Tibial artery (tissue), 4 donors: ENCODE measurements at regions not wholly inside any gene's neighbourhood (a gene's known extent, or its start where the extent isn't known, plus 50 kb on each side); places are given as distances from the start of the nearest gene placed in this dataset.

Source experiments
- DNase-seq, 2 donors: peaks; one replicate each; pipeline ENCODE4 v3.0.0-alpha.2; 2019
- H3K27ac ChIP-seq, 2 donors: fragments of 200-600 bp; sonication (generic) in 1 of 2; 1 replicate in 1 of 2; 2 replicates in 1 of 2; pipeline ENCODE4 v1.5.1; 2018 to 2019; ENCODE audit warnings: mild to moderate bottlenecking in 1 of 2
- H3K27me3 ChIP-seq, 2 donors: fragments of 200-600 bp; sonication (generic) in 1 of 2; one replicate each; pipeline versions ENCODE4 v1.5.1 to v1.6.0; 2016 to 2019
- H3K36me3 ChIP-seq, 3 donors: fragments of 200-600 bp; sonication (generic) in 2 of 3; one replicate each; pipeline ENCODE4 v1.5.1; 2016 to 2019; ENCODE audit warnings: mild to moderate bottlenecking in 2 of 3
- H3K4me1 ChIP-seq, 4 donors: fragments of 200-600 bp; sonication (generic) in 2 of 4; 1 replicate in 3 of 4; 2 replicates in 1 of 4; pipeline ENCODE4 v1.5.1; 2016 to 2019
- H3K4me3 ChIP-seq, 2 donors: fragments of 200-600 bp; sonication (generic) in 1 of 2; 1 replicate in 1 of 2; 2 replicates in 1 of 2; pipeline ENCODE4 v1.5.1; 2018 to 2019; ENCODE audit warnings: mild to moderate bottlenecking in 2 of 2
- H3K9me3 ChIP-seq, 3 donors: fragments of 200-600 bp; sonication (generic) in 1 of 3; one replicate each; pipeline ENCODE4 v1.5.1; 2016 to 2019
- CTCF ChIP-seq, 2 experiments: fragments of 200-600 bp in 1 of 2; fragments of 450-650 bp in 1 of 2; IDR thresholded peaks; one replicate each; pipeline ENCODE4 v1.5.1; 2017 to 2019; ENCODE audit warnings: antibody characterized with exemption in 2 of 2, mild to moderate bottlenecking in 1 of 2, moderate library complexity in 1 of 2
- intact Hi-C: fragments of 100-400 bp; cut with DNase I; formaldehyde crosslinking; loops from one replicate; pipeline ENCODE4 v1.15.0; 2023; ENCODE audit warnings: low total_unique reads

GRCh38 chr7:27032839-27033238 is 63.0 kb downstream of the HOXA1 start:
- Histone ChIP-seq H3K36me3 (no peaks in the 10 kb centered on the region), H3K27ac (no peak overlapping the region), H3K4me1 (peaks cover 0 to 19% (median 5%) of the 10 kb centered on the region in 4 donors), H3K27me3 (no peaks in the 10 kb centered on the region), H3K4me3 (no peak overlapping the region), H3K9me3 (no peaks in the 10 kb centered on the region)
- no peak for DNase-seq
- TF ChIP-seq CTCF (IDR thresholded peaks at IDR 0.05) = no peak
- intact Hi-C loops = no loop called here

DNA sequence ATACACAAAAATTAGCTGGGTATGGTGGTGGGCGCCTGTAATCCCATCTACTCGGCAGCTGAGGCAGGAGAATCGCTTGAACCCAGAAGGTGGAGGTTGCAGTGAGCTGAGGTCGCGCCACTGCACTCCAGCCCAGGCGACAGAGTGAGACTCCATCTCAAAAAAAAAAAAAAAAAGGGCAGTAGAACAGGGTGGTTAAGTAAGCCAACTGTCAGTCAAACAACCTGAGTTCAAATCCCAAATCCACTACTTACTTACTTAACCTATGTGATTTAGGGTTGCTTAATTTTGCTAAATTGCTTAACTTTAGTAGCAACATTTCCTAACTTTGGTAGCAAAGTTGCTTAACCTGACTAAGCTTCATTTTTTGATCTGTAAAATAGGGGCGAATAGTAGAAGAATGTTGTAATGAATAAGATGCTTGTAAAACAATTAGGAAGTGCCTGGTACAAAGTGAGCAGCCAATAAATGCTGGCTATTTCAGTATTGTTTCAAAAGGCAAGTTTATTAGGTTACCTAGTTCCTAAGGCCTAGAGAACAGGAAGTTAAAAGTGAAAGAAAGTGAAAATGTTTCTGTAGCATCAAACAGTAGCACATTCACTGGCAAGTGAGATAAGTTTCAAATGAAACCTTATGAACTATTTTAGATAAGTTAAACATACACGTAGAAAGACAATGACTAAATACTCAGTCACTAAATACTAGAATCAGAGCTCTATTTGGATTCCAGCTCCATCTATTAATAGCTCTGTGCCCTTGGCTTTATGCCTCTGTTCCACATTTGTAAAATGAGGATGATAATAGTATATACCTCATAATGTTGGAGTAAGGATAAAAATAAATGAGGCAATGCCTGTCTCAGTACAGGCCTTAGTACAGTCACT is 64.3 kb downstream of the HOXA1 start:
- intact Hi-C loops = no loop called here
- Histone ChIP-seq H3K9me3 (no peaks in the 10 kb centered on the region), H3K4me3 (no peak overlapping the region), H3K36me3 (no peaks in the 10 kb centered on the region), H3K4me1 (peaks cover 0 to 19% (median 5%) of the 10 kb centered on the region in 4 donors), H3K27me3 (no peaks in the 10 kb centered on the region), H3K27ac (peak overlapping the region; percentile 57 to 58)
- DNase-seq = no peak
- TF ChIP-seq CTCF (IDR thresholded peaks at IDR 0.05) = no peak

- Histone ChIP-seq H3K9me3 (no peaks in the 10 kb centered on the region), H3K36me3 (no peaks in the 10 kb centered on the region), H3K27ac (no peak overlapping the region), H3K27me3 (no peaks in the 10 kb centered on the region), H3K4me1 (peaks cover 0 to 19% (median 5%) of the 10 kb centered on the region in 4 donors), H3K4me3 (no peak overlapping the region)
- no peak for TF ChIP-seq CTCF (IDR thresholded peaks at IDR 0.05)
- intact Hi-C loops = no loop called here
- DNase-seq = no peak
Observed at GRCh38 chr7:27030393-27031050, 65.3 kb downstream of the HOXA1 start.

DNA sequence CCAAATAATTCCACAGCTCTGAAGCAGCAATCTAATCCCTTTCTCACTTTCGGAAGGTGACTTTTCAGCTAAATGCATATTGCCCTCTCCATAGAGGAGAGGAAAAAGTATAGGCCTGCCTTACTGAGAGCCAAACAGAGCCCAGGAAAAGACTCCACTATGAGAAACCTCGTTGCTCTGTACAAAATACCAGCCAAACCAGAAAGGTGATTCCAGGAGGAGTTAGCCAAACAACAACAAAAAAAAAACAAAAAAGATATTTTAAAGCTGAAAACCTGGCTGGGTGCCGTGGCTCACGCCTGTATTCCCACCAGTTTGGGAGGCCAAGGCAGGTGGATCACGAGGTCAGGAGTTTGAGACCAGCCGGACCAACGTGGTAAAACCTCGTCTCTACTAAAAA is 70.5 kb downstream of the HOXA1 start:
- H3K36me3 ChIP-seq = no peaks in the 10 kb centered on the region
- no peak overlapping the region for H3K4me3 ChIP-seq
- DNase-seq = no peak
- H3K4me1 ChIP-seq = no peaks in the 10 kb centered on the region
- intact Hi-C loops = no loop called here
- H3K27ac ChIP-seq = no peak overlapping the region
- TF ChIP-seq CTCF (IDR thresholded peaks at IDR 0.05) = no peak
- H3K27me3 ChIP-seq = no peaks in the 10 kb centered on the region
- no peaks in the 10 kb centered on the region for H3K9me3 ChIP-seq

DNA sequence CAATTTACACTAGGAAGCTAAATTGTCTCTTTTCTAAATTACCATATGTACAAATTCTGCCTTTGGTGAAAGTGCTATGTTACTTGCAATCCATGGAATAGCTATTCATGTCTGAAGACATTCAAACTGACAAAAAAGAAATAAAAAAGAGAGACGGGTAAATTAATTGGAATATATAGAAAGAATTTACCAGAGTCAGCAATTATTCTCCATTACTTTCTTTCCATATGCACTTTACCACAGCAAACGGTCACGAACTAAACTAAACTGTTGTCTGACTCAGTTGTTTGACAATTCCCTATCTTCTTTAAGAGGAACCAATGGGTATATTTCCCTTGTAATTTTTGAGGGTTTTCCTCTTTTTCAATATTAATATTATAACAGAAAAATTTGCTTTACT is 85.7 kb downstream of the HOXA1 start:
- H3K4me1 ChIP-seq = no peaks in the 10 kb centered on the region
- no peak overlapping the region for H3K27ac ChIP-seq
- no peak overlapping the region for H3K4me3 ChIP-seq
- DNase-seq = no peak
- H3K9me3 ChIP-seq = peaks cover 0 to 30% (median 18%) of the 10 kb centered on the region in 3 donors
- no peaks in the 10 kb centered on the region for H3K27me3 ChIP-seq
- intact Hi-C loops = no loop called here
- no peaks in the 10 kb centered on the region for H3K36me3 ChIP-seq
- no peak for TF ChIP-seq CTCF (IDR thresholded peaks at IDR 0.05)
